PC-3 (cell line): ENCODE measurements at regions not wholly inside any gene's neighbourhood (a gene's known extent, or its start where the extent isn't known, plus 50 kb on each side); places are given as distances from the start of the nearest gene placed in this dataset.

Source experiments
- ATAC-seq: fragments of 200-7000 bp; cut with Tn5 transposase; 2 replicates; pipeline ENCODE4 v1.9.1; 2020; ENCODE audit warnings: mild to moderate bottlenecking, moderate library complexity
- BruUV-seq: library from RNA; stranded (reverse); fragments of 400-500 nt; replicated peaks from 2 replicates; lab custom pipeline; 2021; lab: Mats Ljungman, UMichigan
- CTCF ChIA-PET: fragments of 300-600 bp; sonication (Branson Sonifier 250); formaldehyde crosslinking; loops from one replicate; lab custom pipeline; 2022; ENCODE audit warnings: antibody characterized with exemption; lab: Charles Lee
- POLR2A ChIA-PET: fragments of 300-600 bp; sonication (Branson Sonifier 250); formaldehyde crosslinking; loops from one replicate; lab custom pipeline; 2022; ENCODE audit warnings: antibody characterized with exemption; ENCODE audit not compliant: unreplicated experiment; lab: Charles Lee
- DNase-seq: peaks from one replicate; pipeline ENCODE4 v3.0.0-alpha.2; 2015
- H2AFZ ChIP-seq: fragments of 300-600 bp; sonication (generic); 2 replicates; pipeline ENCODE4 v1.6.0; 2016; ENCODE audit warnings: antibody characterized with exemption, low read length
- H3F3A ChIP-seq: fragments of 300-600 bp; sonication (generic); one replicate; pipeline ENCODE4 v1.6.0; 2017; ENCODE audit warnings: antibody characterized with exemption, low read length, control low read depth, mild to moderate bottlenecking; ENCODE audit not compliant: unreplicated experiment
- H3K27ac ChIP-seq: fragments of 300-600 bp; sonication (generic); 2 replicates; pipeline ENCODE4 v1.5.1; 2016; ENCODE audit warnings: mild to moderate bottlenecking, low read length
- H3K27me3 ChIP-seq: fragments of 300-600 bp; sonication (generic); 2 replicates; pipeline ENCODE4 v1.6.1; 2016; ENCODE audit warnings: low read length, mixed read lengths
- H3K36me3 ChIP-seq: fragments of 300-600 bp; sonication (generic); 2 replicates; pipeline ENCODE4 v1.6.1; 2016; ENCODE audit warnings: low read depth, mixed run types, low read length, mixed read lengths
- H3K4me1 ChIP-seq: fragments of 300-600 bp; sonication (generic); 2 replicates; pipeline ENCODE4 v1.5.1; 2016; ENCODE audit warnings: low read length; ENCODE audit not compliant: insufficient read depth
- H3K4me2 ChIP-seq: fragments of 300-600 bp; sonication (generic); 2 replicates; pipeline ENCODE4 v1.6.0; 2016; ENCODE audit warnings: low read length
- H3K4me3 ChIP-seq: fragments of 300-600 bp; sonication (generic); 2 replicates; pipeline ENCODE4 v1.5.1; 2016; ENCODE audit warnings: mild to moderate bottlenecking, low read length, mixed read lengths
- H3K79me2 ChIP-seq: fragments of 300-600 bp; sonication (generic); 2 replicates; pipeline ENCODE4 v1.6.1; 2017; ENCODE audit warnings: low read length, mixed read lengths
- H3K9ac ChIP-seq: fragments of 300-600 bp; sonication (generic); 2 replicates; pipeline ENCODE4 v1.6.0; 2016; ENCODE audit warnings: mild to moderate bottlenecking, low read length
- H3K9me2 ChIP-seq: fragments of 300-600 bp; sonication (generic); replicated peaks from 2 replicates; pipeline ENCODE4 v1.6.1; 2016; ENCODE audit warnings: mixed run types, low read length, mixed read lengths
- H3K9me3 ChIP-seq: fragments of 300-600 bp; sonication (generic); 2 replicates; pipeline ENCODE4 v1.6.1; 2016; ENCODE audit warnings: low read length, mixed read lengths
- H4K20me1 ChIP-seq: fragments of 300-600 bp; sonication (generic); 2 replicates; pipeline ENCODE4 v1.6.1; 2016; ENCODE audit warnings: low read length, mixed read lengths
- CTCF ChIP-seq: fragments of 300-600 bp; sonication (generic); conservative IDR thresholded peaks from 2 replicates; pipeline ENCODE4 v1.5.1; 2017; ENCODE audit warnings: antibody characterized with exemption, low read depth, mild to moderate bottlenecking, low read length
- EZH2 ChIP-seq: fragments of 300-600 bp; sonication (generic); IDR thresholded peaks from one replicate; pipeline ENCODE4 v1.6.1; 2017; ENCODE audit warnings: antibody characterized with exemption, mild to moderate bottlenecking, low read length; ENCODE audit not compliant: unreplicated experiment
- EZH2phosphoT487 ChIP-seq: fragments of 300-600 bp; sonication (generic); IDR thresholded peaks from 2 replicates; pipeline ENCODE4 v1.6.1; 2018; ENCODE audit warnings: mild to moderate bottlenecking, antibody characterized with exemption, low read length, borderline replicate concordance
- intact Hi-C: fragments of 100-400 bp; cut with micrococcal nuclease; formaldehyde crosslinking; loops from 2 replicates; pipeline ENCODE4 v1.9.0; 2023

GRCh38 chr13:112233256-112233655 lies 142.9 kb upstream of the SPACA7 start:
- no peak for TF ChIP-seq EZH2phosphoT487
- no peak for TF ChIP-seq EZH2
- TF ChIP-seq CTCF, result no peak
- ChIA-PET POLR2A (no interaction called here), CTCF (no interaction called here)
- Histone ChIP-seq H3K4me3 (no peak overlapping the region), H3K36me3 (no peaks in the 10 kb centered on the region), H3K4me2 (no peak overlapping the region), H3K9ac (no peak overlapping the region), H3K4me1 (no peaks in the 10 kb centered on the region), H3K79me2 (no peaks in the 10 kb centered on the region), H3F3A (no peaks in the 10 kb centered on the region), H3K27ac (no peak overlapping the region), H4K20me1 (no peaks in the 10 kb centered on the region), H3K9me2 (no peaks in the 10 kb centered on the region), H3K27me3 (peaks cover 87% of the 10 kb centered on the region), H2AFZ (no peak overlapping the region), H3K9me3 (no peaks in the 10 kb centered on the region)
- DNase-seq (no peak), ATAC-seq (no peak)
- no TSS peak for BruUV-seq
- intact Hi-C loops, result no loop called here

- Histone ChIP-seq H3K9ac (no peak overlapping the region), H2AFZ (no peak overlapping the region), H3K9me3 (no peaks in the 10 kb centered on the region), H3K27ac (no peak overlapping the region), H3K9me2 (no peaks in the 10 kb centered on the region), H3K4me1 (no peaks in the 10 kb centered on the region), H3K36me3 (no peaks in the 10 kb centered on the region), H3K4me2 (no peak overlapping the region), H3K27me3 (peaks cover 87% of the 10 kb centered on the region), H4K20me1 (no peaks in the 10 kb centered on the region), H3K4me3 (no peak overlapping the region), H3K79me2 (no peaks in the 10 kb centered on the region), H3F3A (no peaks in the 10 kb centered on the region)
- ATAC-seq, result no peak
- TF ChIP-seq EZH2 (no peak), CTCF (no peak), EZH2phosphoT487 (no peak)
- no TSS peak for BruUV-seq
- intact Hi-C loops, result no loop called here
- CTCF ChIA-PET, result no interaction called here
- no peak for DNase-seq
- POLR2A ChIA-PET, result no interaction called here
Measured at GRCh38 chr13:112233716-112234115, 142.4 kb upstream of the SPACA7 start.

GRCh38 chr13:112234131-112234875 lies 141.9 kb upstream of the SPACA7 start:
- TF ChIP-seq EZH2phosphoT487 (no peak), EZH2 (no peak), CTCF (no peak)
- BruUV-seq, result no TSS peak
- Histone ChIP-seq H3K27ac (no peak overlapping the region), H3K9ac (no peak overlapping the region), H2AFZ (no peak overlapping the region), H3K27me3 (peaks cover 81% of the 10 kb centered on the region), H3F3A (no peaks in the 10 kb centered on the region), H3K4me1 (no peaks in the 10 kb centered on the region), H4K20me1 (no peaks in the 10 kb centered on the region), H3K9me2 (no peaks in the 10 kb centered on the region), H3K9me3 (no peaks in the 10 kb centered on the region), H3K4me2 (no peak overlapping the region), H3K79me2 (no peaks in the 10 kb centered on the region), H3K4me3 (no peak overlapping the region), H3K36me3 (no peaks in the 10 kb centered on the region)
- DNase-seq (no peak), ATAC-seq (no peak)
- intact Hi-C loops, result no loop called here
- CTCF ChIA-PET, result no interaction called here
- POLR2A ChIA-PET, result no interaction called here
